Fibroblast of lung (primary cell): ENCODE measurements at regions not wholly inside any gene's neighbourhood (a gene's known extent, or its start where the extent isn't known, plus 50 kb on each side); places are given as distances from the start of the nearest gene placed in this dataset.

Experiments used
- EZH2 ChIP-seq: IDR thresholded peaks from 2 replicates; pipeline ENCODE4 v1.5.1; 2012; ENCODE audit warnings: low read length, control low read depth, mild to moderate bottlenecking; ENCODE audit errors: missing control alignments
- TF ChIP-seq, protein P1 (sequence below), 2 donors: IDR thresholded peaks in 1 of 2; conservative IDR thresholded peaks in 1 of 2; 1 replicate in 1 of 2; 2 replicates in 1 of 2; pipeline ENCODE4 v1.5.1; 2011 to 2012; ENCODE audit warnings: low read length in 2 of 2, control low read depth in 1 of 2, inconsistent platforms in 1 of 2, low read depth in 1 of 2, mild to moderate bottlenecking in 1 of 2

DNA sequence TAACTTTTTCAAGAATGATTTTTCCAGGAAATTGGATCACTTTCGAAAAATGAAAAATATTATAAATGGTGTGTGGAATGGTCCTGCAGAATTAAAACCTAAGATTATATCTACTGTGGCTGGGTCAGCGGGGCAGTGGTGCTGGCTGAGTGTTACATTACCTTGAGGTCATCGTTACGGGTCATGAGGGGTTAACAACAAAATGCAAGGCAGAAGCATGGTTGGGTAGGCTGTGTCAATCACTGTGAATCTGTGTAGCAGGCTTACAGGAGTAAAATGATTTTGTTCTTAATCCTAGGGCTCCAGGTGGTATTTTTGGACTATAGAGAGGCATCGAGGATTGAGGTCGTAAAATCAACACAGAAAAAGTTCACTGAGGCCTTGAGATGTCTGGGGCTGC is 105.2 kb upstream of the AMOT start:
- no peak for TF ChIP-seq EZH2
- TF ChIP-seq, protein P1, sequence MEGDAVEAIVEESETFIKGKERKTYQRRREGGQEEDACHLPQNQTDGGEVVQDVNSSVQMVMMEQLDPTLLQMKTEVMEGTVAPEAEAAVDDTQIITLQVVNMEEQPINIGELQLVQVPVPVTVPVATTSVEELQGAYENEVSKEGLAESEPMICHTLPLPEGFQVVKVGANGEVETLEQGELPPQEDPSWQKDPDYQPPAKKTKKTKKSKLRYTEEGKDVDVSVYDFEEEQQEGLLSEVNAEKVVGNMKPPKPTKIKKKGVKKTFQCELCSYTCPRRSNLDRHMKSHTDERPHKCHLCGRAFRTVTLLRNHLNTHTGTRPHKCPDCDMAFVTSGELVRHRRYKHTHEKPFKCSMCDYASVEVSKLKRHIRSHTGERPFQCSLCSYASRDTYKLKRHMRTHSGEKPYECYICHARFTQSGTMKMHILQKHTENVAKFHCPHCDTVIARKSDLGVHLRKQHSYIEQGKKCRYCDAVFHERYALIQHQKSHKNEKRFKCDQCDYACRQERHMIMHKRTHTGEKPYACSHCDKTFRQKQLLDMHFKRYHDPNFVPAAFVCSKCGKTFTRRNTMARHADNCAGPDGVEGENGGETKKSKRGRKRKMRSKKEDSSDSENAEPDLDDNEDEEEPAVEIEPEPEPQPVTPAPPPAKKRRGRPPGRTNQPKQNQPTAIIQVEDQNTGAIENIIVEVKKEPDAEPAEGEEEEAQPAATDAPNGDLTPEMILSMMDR (conservative IDR thresholded peaks at IDR 0.05 in 1 of 2, IDR thresholded peaks at IDR 0.05 in 1 of 2; ENCODE audit: low read depth in 1 of 2, low read length in 2 of 2): no peak
